HepG2 (cell line): ENCODE measurements at regions not wholly inside any gene's neighbourhood (a gene's known extent, or its start where the extent isn't known, plus 50 kb on each side); places are given as distances from the start of the nearest gene placed in this dataset.

ENCODE experiments used
- ATAC-seq: fragments of 200-7000 bp; cut with Tn5 transposase; 3 replicates; pipeline ENCODE4 v1.9.1; 2020; ENCODE audit warnings: mild to moderate bottlenecking, moderate library complexity
- BruUV-seq: library from RNA; stranded (reverse); fragments of 400-500 nt; replicated peaks from 2 replicates; lab custom pipeline; 2021; lab: Mats Ljungman, UMichigan
- CTCF ChIA-PET: fragments of 300-600 bp; formaldehyde crosslinking; extraction: SDS; loops from one replicate; lab custom pipeline; 2021; ENCODE audit warnings: low total read pairs, inconsistent platforms, low intra/inter-chr PET ratio; lab: Yijun Ruan, JAX
- POLR2A ChIA-PET: fragments of 350-600 bp; sonication (Branson Sonifier 250); formaldehyde crosslinking; loops from one replicate; lab custom pipeline; 2020; ENCODE audit warnings: antibody characterized with exemption, inconsistent platforms; lab: Yijun Ruan, JAX
- DNase-seq: peaks from one replicate; pipeline ENCODE4 v3.0.0-alpha.2; 2015; ENCODE audit warnings: low spot score
- FAIRE-seq: peaks from 3 replicates; lab custom pipeline; 2011; peaks lifted over from hg19 to GRCh38; lab: Jason Lieb, UNC
- H2AFZ ChIP-seq: one replicate; pipeline ENCODE4 v1.6.1; 2011; ENCODE audit warnings: low read length, inconsistent platforms
- H3K27ac ChIP-seq: fragments of 300-600 bp; 3 replicates; pipeline ENCODE4 v1.8.0; 2011; ENCODE audit warnings: mixed run types, mild to moderate bottlenecking, mixed read lengths, low read length, inconsistent platforms; ENCODE audit not compliant: insufficient read depth; ENCODE audit errors: extremely low read length
- H3K27me3 ChIP-seq, 2 experiments: fragments of 200-600 bp in 1 of 2; 2 replicates in 1 of 2; 3 replicates in 1 of 2; pipeline versions ENCODE4 v1.6.0 to v1.8.0; 2011; ENCODE audit warnings: low read length in 2 of 2, mild to moderate bottlenecking in 2 of 2, moderate library complexity in 2 of 2, inconsistent platforms in 1 of 2; ENCODE audit not compliant: insufficient read depth in 2 of 2, control insufficient read depth in 1 of 2
- H3K36me3 ChIP-seq, 2 experiments: fragments of 200-600 bp in 1 of 2; replicated peaks in 1 of 2; 2 replicates in 1 of 2; 3 replicates in 1 of 2; pipeline versions ENCODE4 v1.5.1 to v1.8.0; 2011; ENCODE audit warnings: low read length in 2 of 2, inconsistent platforms in 1 of 2; ENCODE audit not compliant: insufficient read depth in 2 of 2, control insufficient read depth in 1 of 2
- H3K4me1 ChIP-seq: 2 replicates; pipeline ENCODE4 v1.5.1; 2012; ENCODE audit warnings: low read length, inconsistent platforms; ENCODE audit not compliant: insufficient read depth
- H3K4me2 ChIP-seq: 2 replicates; pipeline ENCODE4 v1.6.0; 2011; ENCODE audit warnings: low read depth, low read length, inconsistent platforms
- H3K4me3 ChIP-seq, 3 experiments: fragments of 200-600 bp in 1 of 3; sonication (generic), shearing (Covaris generic) in 1 of 3; replicated peaks in 1 of 3; 2 replicates each; pipeline ENCODE4 v1.5.1; 2011 to 2016; ENCODE audit warnings: low read length in 3 of 3, inconsistent platforms in 2 of 3, low read depth in 2 of 3, mild to moderate bottlenecking in 2 of 3, control low read depth in 1 of 3, mixed read lengths in 1 of 3; ENCODE audit not compliant: insufficient read depth in 1 of 3
- H3K79me2 ChIP-seq: one replicate; pipeline ENCODE4 v1.6.1; 2011; ENCODE audit warnings: low read length, inconsistent platforms; ENCODE audit not compliant: insufficient read depth
- H3K9ac ChIP-seq: 2 replicates; pipeline ENCODE4 v1.6.0; 2011; ENCODE audit warnings: mild to moderate bottlenecking, low read depth, low read length, inconsistent platforms; ENCODE audit not compliant: insufficient read depth
- H3K9me3 ChIP-seq: 2 replicates; pipeline ENCODE4 v1.5.1; 2012; ENCODE audit warnings: mild to moderate bottlenecking, low read length
- H4K20me1 ChIP-seq: 2 replicates; pipeline ENCODE4 v1.6.0; 2011; ENCODE audit warnings: inconsistent platforms, mild to moderate bottlenecking, low read length, moderate library complexity; ENCODE audit not compliant: insufficient read depth
- ARNT2 ChIP-seq: sonication (generic); formaldehyde crosslinking; IDR thresholded peaks from 2 replicates; pipeline ENCODE4 v1.8.0; 2022; ENCODE audit warnings: mild to moderate bottlenecking, low read depth, missing genetic modification reagents, moderate library complexity
- HMG20B ChIP-seq: conservative IDR thresholded peaks from 2 replicates; pipeline ENCODE4 v1.6.1; 2016; ENCODE audit warnings: missing genetic modification reagents, missing compliant biosample characterization
- IKZF1 ChIP-seq: fragments of 450-650 bp; IDR thresholded peaks from 2 replicates; pipeline ENCODE4 v1.7.1; 2016
- THYN1 ChIP-seq: sonication (generic); formaldehyde crosslinking; IDR thresholded peaks from 2 replicates; pipeline ENCODE4 v1.8.1; 2023; ENCODE audit warnings: low read depth, mild to moderate bottlenecking, moderate library complexity, missing genetic modification reagents, borderline replicate concordance
- ZNF570 ChIP-seq: sonication (generic); formaldehyde crosslinking; IDR thresholded peaks from 2 replicates; pipeline ENCODE4 v1.4.0; 2020; ENCODE audit warnings: mild to moderate bottlenecking, missing genetic modification reagents, borderline replicate concordance
- ZNF749 ChIP-seq: sonication (generic); formaldehyde crosslinking; IDR thresholded peaks from 2 replicates; pipeline ENCODE4 v1.8.0; 2022; ENCODE audit warnings: mild to moderate bottlenecking, missing genetic modification reagents, moderate library complexity, borderline replicate concordance
- ZSCAN12 ChIP-seq: sonication (generic); formaldehyde crosslinking; IDR thresholded peaks from 2 replicates; pipeline ENCODE4 v1.9.0; 2021; ENCODE audit warnings: mild to moderate bottlenecking, missing genetic modification reagents
- ZSCAN5A ChIP-seq: sonication (generic); formaldehyde crosslinking; IDR thresholded peaks from 2 replicates; pipeline ENCODE4 v1.8.0; 2022; ENCODE audit warnings: mild to moderate bottlenecking, missing genetic modification reagents, borderline replicate concordance
- WGBS: methylation state at CpG from one replicate; pipeline ENCODE4 v1.1.6; 2017; ENCODE audit warnings: low lambda C conversion rate; 5-methylcytosine and 5-hydroxymethylcytosine counted together
- in situ Hi-C: cut with HindIII; loops from 2 replicates; pipeline ENCODE4 v1.10.0; 2017; ENCODE audit warnings: low pct_unique_long_range_greater_than_20kb; ENCODE audit not compliant: extremely low pct_ligation_motif_present
- intact Hi-C: fragments of 100-400 bp; cut with micrococcal nuclease; formaldehyde crosslinking; loops from one replicate; pipeline ENCODE4 v1.10.0; 2022; ENCODE audit not compliant: unreplicated experiment
- TF ChIP-seq, protein P1 (sequence below): sonication (generic); formaldehyde crosslinking; IDR thresholded peaks from 2 replicates; pipeline ENCODE4 v1.5.0; 2020; ENCODE audit warnings: mild to moderate bottlenecking, missing genetic modification reagents
- TF ChIP-seq, protein P2 (sequence below): sonication (generic); formaldehyde crosslinking; IDR thresholded peaks from 2 replicates; pipeline ENCODE4 v1.4.0; 2020; ENCODE audit warnings: missing genetic modification reagents

DNA sequence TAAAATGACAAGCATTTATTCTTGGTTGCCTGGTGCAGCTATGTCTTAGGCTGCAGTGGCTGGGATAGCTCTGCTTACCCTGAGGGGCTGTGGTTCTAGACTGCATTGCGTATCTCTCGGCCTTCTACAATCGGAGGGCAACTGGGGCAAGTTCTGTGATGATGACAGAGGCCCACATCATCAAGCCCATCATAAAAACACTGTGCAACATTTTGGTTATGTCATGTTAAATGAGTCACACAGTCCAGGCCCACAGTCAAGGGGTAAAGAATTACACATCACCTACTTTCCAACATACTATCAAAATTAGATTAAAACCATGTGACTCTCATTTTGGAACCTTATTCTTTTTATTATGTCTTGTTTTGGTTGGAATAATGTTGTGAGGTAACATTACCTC lies 120.2 kb upstream of the GUCY1A1 start:
- H3K4me1 ChIP-seq = no peaks in the 10 kb centered on the region
- FAIRE-seq = no peak
- no peaks in the 10 kb centered on the region for H3K79me2 ChIP-seq
- H2AFZ ChIP-seq = no peak overlapping the region
- 0% methylated on average over 3 of the region's 3 CpGs for whole genome bisulfite sequencing
- TF ChIP-seq ZSCAN5A (CRISPR knock-in tag) (no peak), HMG20B (CRISPR knock-in tag) (no peak), IKZF1 (no peak), ZNF749 (CRISPR knock-in tag) (no peak), THYN1 (no peak), ZSCAN12 (CRISPR knock-in tag) (no peak), ZNF570 (CRISPR knock-in tag) (no peak), ARNT2 (CRISPR knock-in tag) (no peak)
- TF ChIP-seq, protein P1, sequence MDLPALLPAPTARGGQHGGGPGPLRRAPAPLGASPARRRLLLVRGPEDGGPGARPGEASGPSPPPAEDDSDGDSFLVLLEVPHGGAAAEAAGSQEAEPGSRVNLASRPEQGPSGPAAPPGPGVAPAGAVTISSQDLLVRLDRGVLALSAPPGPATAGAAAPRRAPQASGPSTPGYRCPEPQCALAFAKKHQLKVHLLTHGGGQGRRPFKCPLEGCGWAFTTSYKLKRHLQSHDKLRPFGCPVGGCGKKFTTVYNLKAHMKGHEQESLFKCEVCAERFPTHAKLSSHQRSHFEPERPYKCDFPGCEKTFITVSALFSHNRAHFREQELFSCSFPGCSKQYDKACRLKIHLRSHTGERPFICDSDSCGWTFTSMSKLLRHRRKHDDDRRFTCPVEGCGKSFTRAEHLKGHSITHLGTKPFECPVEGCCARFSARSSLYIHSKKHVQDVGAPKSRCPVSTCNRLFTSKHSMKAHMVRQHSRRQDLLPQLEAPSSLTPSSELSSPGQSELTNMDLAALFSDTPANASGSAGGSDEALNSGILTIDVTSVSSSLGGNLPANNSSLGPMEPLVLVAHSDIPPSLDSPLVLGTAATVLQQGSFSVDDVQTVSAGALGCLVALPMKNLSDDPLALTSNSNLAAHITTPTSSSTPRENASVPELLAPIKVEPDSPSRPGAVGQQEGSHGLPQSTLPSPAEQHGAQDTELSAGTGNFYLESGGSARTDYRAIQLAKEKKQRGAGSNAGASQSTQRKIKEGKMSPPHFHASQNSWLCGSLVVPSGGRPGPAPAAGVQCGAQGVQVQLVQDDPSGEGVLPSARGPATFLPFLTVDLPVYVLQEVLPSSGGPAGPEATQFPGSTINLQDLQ (CRISPR knock-in tag) = no peak
- TF ChIP-seq, protein P2, sequence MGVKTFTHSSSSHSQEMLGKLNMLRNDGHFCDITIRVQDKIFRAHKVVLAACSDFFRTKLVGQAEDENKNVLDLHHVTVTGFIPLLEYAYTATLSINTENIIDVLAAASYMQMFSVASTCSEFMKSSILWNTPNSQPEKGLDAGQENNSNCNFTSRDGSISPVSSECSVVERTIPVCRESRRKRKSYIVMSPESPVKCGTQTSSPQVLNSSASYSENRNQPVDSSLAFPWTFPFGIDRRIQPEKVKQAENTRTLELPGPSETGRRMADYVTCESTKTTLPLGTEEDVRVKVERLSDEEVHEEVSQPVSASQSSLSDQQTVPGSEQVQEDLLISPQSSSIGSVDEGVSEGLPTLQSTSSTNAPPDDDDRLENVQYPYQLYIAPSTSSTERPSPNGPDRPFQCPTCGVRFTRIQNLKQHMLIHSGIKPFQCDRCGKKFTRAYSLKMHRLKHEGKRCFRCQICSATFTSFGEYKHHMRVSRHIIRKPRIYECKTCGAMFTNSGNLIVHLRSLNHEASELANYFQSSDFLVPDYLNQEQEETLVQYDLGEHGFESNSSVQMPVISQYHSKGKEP = no peak
- no peak overlapping the region for H3K9ac ChIP-seq
- intact Hi-C loops (no loop called here), in situ Hi-C loops (no loop called here)
- no peaks in the 10 kb centered on the region for H3K27me3 ChIP-seq
- H3K4me2 ChIP-seq = no peak overlapping the region
- H4K20me1 ChIP-seq = no peaks in the 10 kb centered on the region
- no peaks in the 10 kb centered on the region for H3K36me3 ChIP-seq
- ATAC-seq = no peak
- no peak overlapping the region for H3K27ac ChIP-seq
- ChIA-PET POLR2A (no interaction called here), CTCF (no interaction called here)
- no TSS peak for BruUV-seq
- no peak for DNase-seq
- no peak overlapping the region for H3K4me3 ChIP-seq
- H3K9me3 ChIP-seq = no peaks in the 10 kb centered on the region
